ENCODE measurements at regions not wholly inside any gene's neighbourhood (a gene's known extent, or its start where the extent isn't known, plus 50 kb on each side); places are given as distances from the start of the nearest gene placed in this dataset.

DNA sequence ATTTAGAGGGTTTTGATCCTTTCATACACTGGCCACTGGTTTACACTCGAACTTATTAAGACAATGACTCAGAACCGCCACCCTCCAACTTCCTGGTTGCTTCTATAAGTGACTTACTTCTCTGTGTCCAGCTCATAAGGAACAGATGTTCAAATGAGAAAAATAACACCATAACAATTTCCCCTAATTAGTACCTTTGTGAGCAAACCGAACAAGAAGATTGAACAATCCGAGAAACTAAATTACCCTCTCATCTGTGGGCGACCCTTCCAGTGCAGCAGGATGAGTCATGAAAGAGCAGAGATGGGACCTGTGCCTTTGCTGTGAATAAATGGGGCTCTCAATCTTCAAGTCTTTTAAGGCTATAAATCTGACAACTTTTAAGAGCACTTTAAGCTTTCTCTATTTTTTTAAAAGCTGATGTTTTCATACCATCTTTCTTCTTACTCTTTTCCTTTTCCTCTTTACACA is 146.8 kb upstream of the RASSF8 start:
- TF ChIP-seq EZH2 (IDR thresholded peaks at IDR 0.05; ENCODE audit: low read length) (no peak), CTCF (optimal IDR thresholded peaks at IDR 0.05 in 1 of 3, IDR thresholded peaks at IDR 0.05 in 1 of 3, conservative IDR thresholded peaks at IDR 0.05 in 1 of 3; ENCODE audit: extremely low read depth in 1 of 3, insufficient read depth in 2 of 3, low read length in 3 of 3) (no peak)
